ENCODE measurements at regions not wholly inside any gene's neighbourhood (a gene's known extent, or its start where the extent isn't known, plus 50 kb on each side); places are given as distances from the start of the nearest gene placed in this dataset.

DNA sequence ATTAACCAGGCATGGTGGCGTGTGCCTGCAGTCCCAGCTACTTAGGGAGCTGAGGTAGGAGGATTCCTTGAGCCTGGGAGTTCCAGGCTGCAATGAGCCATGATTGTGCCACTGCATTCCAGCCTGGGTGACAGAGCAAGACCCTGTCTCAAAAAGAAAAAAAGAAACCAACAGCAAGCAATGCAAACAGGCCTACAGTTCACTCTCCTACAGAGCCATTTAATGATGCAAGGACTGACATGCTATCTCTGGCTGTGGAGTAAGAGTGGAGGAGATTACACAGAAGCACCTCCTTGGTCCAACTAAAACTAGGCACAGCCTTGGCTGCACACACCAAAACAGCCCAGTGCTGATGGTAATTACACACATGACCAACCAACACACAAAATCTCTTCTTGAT, 127.5 kb upstream of the SOD1 start:
- TF ChIP-seq EZH2 (IDR thresholded peaks at IDR 0.05; ENCODE audit: borderline replicate concordance, low read depth, low read length): no peak
- TF ChIP-seq, protein P1, sequence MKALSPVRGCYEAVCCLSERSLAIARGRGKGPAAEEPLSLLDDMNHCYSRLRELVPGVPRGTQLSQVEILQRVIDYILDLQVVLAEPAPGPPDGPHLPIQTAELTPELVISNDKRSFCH (CRISPR knock-in tag; IDR thresholded peaks at IDR 0.05): no peak
- TF ChIP-seq, protein P1 (tag; IDR thresholded peaks at IDR 0.05): no peak
- TF ChIP-seq RCOR1 (IDR thresholded peaks at IDR 0.05; ENCODE audit: borderline replicate concordance in 1 of 2, low read depth in 2 of 2, low read length in 2 of 2): no peak
- TF ChIP-seq, protein P2, sequence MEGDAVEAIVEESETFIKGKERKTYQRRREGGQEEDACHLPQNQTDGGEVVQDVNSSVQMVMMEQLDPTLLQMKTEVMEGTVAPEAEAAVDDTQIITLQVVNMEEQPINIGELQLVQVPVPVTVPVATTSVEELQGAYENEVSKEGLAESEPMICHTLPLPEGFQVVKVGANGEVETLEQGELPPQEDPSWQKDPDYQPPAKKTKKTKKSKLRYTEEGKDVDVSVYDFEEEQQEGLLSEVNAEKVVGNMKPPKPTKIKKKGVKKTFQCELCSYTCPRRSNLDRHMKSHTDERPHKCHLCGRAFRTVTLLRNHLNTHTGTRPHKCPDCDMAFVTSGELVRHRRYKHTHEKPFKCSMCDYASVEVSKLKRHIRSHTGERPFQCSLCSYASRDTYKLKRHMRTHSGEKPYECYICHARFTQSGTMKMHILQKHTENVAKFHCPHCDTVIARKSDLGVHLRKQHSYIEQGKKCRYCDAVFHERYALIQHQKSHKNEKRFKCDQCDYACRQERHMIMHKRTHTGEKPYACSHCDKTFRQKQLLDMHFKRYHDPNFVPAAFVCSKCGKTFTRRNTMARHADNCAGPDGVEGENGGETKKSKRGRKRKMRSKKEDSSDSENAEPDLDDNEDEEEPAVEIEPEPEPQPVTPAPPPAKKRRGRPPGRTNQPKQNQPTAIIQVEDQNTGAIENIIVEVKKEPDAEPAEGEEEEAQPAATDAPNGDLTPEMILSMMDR (IDR thresholded peaks at IDR 0.05 in 2 of 3, conservative IDR thresholded peaks at IDR 0.05 in 1 of 3; ENCODE audit: insufficient read depth in 2 of 3, low read depth in 1 of 3, low read length in 3 of 3): no peak
- TF ChIP-seq, protein P3, sequence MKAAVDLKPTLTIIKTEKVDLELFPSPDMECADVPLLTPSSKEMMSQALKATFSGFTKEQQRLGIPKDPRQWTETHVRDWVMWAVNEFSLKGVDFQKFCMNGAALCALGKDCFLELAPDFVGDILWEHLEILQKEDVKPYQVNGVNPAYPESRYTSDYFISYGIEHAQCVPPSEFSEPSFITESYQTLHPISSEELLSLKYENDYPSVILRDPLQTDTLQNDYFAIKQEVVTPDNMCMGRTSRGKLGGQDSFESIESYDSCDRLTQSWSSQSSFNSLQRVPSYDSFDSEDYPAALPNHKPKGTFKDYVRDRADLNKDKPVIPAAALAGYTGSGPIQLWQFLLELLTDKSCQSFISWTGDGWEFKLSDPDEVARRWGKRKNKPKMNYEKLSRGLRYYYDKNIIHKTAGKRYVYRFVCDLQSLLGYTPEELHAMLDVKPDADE (conservative IDR thresholded peaks at IDR 0.05; ENCODE audit: control insufficient read depth, low read depth, low read length): no peak
- TF ChIP-seq, protein P4, sequence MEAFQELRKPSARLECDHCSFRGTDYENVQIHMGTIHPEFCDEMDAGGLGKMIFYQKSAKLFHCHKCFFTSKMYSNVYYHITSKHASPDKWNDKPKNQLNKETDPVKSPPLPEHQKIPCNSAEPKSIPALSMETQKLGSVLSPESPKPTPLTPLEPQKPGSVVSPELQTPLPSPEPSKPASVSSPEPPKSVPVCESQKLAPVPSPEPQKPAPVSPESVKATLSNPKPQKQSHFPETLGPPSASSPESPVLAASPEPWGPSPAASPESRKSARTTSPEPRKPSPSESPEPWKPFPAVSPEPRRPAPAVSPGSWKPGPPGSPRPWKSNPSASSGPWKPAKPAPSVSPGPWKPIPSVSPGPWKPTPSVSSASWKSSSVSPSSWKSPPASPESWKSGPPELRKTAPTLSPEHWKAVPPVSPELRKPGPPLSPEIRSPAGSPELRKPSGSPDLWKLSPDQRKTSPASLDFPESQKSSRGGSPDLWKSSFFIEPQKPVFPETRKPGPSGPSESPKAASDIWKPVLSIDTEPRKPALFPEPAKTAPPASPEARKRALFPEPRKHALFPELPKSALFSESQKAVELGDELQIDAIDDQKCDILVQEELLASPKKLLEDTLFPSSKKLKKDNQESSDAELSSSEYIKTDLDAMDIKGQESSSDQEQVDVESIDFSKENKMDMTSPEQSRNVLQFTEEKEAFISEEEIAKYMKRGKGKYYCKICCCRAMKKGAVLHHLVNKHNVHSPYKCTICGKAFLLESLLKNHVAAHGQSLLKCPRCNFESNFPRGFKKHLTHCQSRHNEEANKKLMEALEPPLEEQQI (IDR thresholded peaks at IDR 0.05): no peak
- no peak for TF ChIP-seq SP1 (CRISPR knock-in tag; IDR thresholded peaks at IDR 0.05)
